Endothelial cell of umbilical vein (primary cell): ENCODE measurements at regions not wholly inside any gene's neighbourhood (a gene's known extent, or its start where the extent isn't known, plus 50 kb on each side); places are given as distances from the start of the nearest gene placed in this dataset.

Experiments used
- BruUV-seq: library from RNA; stranded (reverse); fragments of 400-500 nt; replicated peaks from 2 replicates; lab custom pipeline; 2021; lab: Mats Ljungman, UMichigan
- CTCF ChIA-PET: fragments of 300-600, 350-600 bp; sonication (Branson Sonifier 250); formaldehyde crosslinking; loops from one replicate; lab custom pipeline; 2021; ENCODE audit warnings: antibody characterized with exemption, inconsistent platforms; lab: Charles Lee
- POLR2A ChIA-PET: fragments of 300-600, 350-600 bp; sonication (Branson Sonifier 250); formaldehyde crosslinking; loops from one replicate; lab custom pipeline; 2021; ENCODE audit warnings: antibody characterized with exemption, inconsistent platforms; lab: Charles Lee
- DNase-seq: peaks from one replicate; pipeline ENCODE4 v3.0.0-alpha.2; 2011; ENCODE audit warnings: low read depth, low spot score
- FAIRE-seq: peaks from 2 replicates; lab custom pipeline; 2011; peaks lifted over from hg19 to GRCh38; lab: Jason Lieb, UNC
- H2AFZ ChIP-seq: 2 replicates; pipeline ENCODE4 v1.6.0; 2012; ENCODE audit warnings: low read depth, low read length, control low read depth, inconsistent platforms
- H3K27ac ChIP-seq: 2 replicates; pipeline ENCODE4 v1.5.1; 2011; ENCODE audit warnings: low read depth, mild to moderate bottlenecking, control low read depth, low read length, moderate library complexity; ENCODE audit not compliant: insufficient read depth
- H3K27me3 ChIP-seq, 2 experiments: 2 replicates each; pipeline versions ENCODE4 v1.6.0 to v1.6.1; 2011; ENCODE audit warnings: low read length in 2 of 2, mixed read lengths in 1 of 2; ENCODE audit not compliant: control insufficient read depth in 2 of 2, insufficient read depth in 2 of 2
- H3K36me3 ChIP-seq, 2 experiments: 2 replicates in 1 of 2; 3 replicates in 1 of 2; pipeline ENCODE4 v1.5.1; 2011; ENCODE audit warnings: low read length in 2 of 2, mild to moderate bottlenecking in 1 of 2, moderate library complexity in 1 of 2; ENCODE audit not compliant: control insufficient read depth in 2 of 2, insufficient read depth in 2 of 2; ENCODE audit errors: extremely low read depth in 1 of 2
- H3K4me1 ChIP-seq: 3 replicates; pipeline ENCODE4 v1.5.1; 2011; ENCODE audit warnings: mild to moderate bottlenecking, low read length; ENCODE audit not compliant: control insufficient read depth, insufficient read depth; ENCODE audit errors: extremely low read depth
- H3K4me2 ChIP-seq: 2 replicates; pipeline ENCODE4 v1.6.1; 2011; ENCODE audit warnings: low read length, control low read depth, mixed read lengths; ENCODE audit not compliant: insufficient read depth
- H3K4me3 ChIP-seq, 3 experiments: fragments of 200-600 bp in 1 of 3; sonication (generic), shearing (Covaris generic) in 1 of 3; replicated peaks in 1 of 3; 2 replicates each; pipeline ENCODE4 v1.5.1; 2011 to 2016; ENCODE audit warnings: control low read depth in 3 of 3, low read length in 3 of 3, mild to moderate bottlenecking in 2 of 3, inconsistent platforms in 1 of 3, low read depth in 1 of 3, moderate library complexity in 1 of 3; ENCODE audit not compliant: insufficient read depth in 1 of 3
- H3K79me2 ChIP-seq: 2 replicates; pipeline ENCODE4 v1.6.0; 2012; ENCODE audit warnings: low read length, inconsistent platforms; ENCODE audit not compliant: control insufficient read depth, insufficient read depth
- H3K9ac ChIP-seq: replicated peaks from 2 replicates; pipeline ENCODE3; 2011; ENCODE audit warnings: low read length, control low read depth; ENCODE audit not compliant: insufficient read depth; ENCODE audit errors: extremely low read depth
- H3K9me1 ChIP-seq: replicated peaks from 3 replicates; pipeline ENCODE4 v1.6.0; 2011; ENCODE audit warnings: mild to moderate bottlenecking, low read length; ENCODE audit not compliant: control insufficient read depth, insufficient read depth; ENCODE audit errors: extremely low read depth
- H3K9me3 ChIP-seq: replicated peaks from 2 replicates; pipeline ENCODE4 v1.5.1; 2012; ENCODE audit warnings: low read length, inconsistent platforms; ENCODE audit not compliant: control insufficient read depth, insufficient read depth
- H4K20me1 ChIP-seq: replicated peaks from 2 replicates; pipeline ENCODE3; 2011; ENCODE audit warnings: mild to moderate bottlenecking, low read length; ENCODE audit not compliant: control insufficient read depth, insufficient read depth; ENCODE audit errors: extremely low read depth
- FOS ChIP-seq: IDR thresholded peaks from 2 replicates; pipeline ENCODE4 v1.6.1; 2011; ENCODE audit warnings: mild to moderate bottlenecking, low read length, moderate library complexity, borderline replicate concordance; ENCODE audit not compliant: insufficient read depth
- JUN ChIP-seq: IDR thresholded peaks from 2 replicates; pipeline ENCODE4 v1.6.1; 2011; ENCODE audit warnings: borderline replicate concordance, low read depth; ENCODE audit not compliant: insufficient read length, insufficient read depth
- POLR2AphosphoS5 ChIP-seq: IDR thresholded peaks from 2 replicates; pipeline ENCODE4 v1.6.1; 2012; ENCODE audit warnings: low read depth, mild to moderate bottlenecking, control low read depth, low read length, moderate library complexity; ENCODE audit not compliant: insufficient read depth
- dilution Hi-C: fragments of 300-500 bp; cut with MboI; formaldehyde crosslinking; loops from one replicate; pipeline ENCODE4 v1.15.0; 2019; ENCODE audit warnings: low sequenced_read_pairs; ENCODE audit not compliant: extremely low pct_ligation_motif_present
- intact Hi-C: fragments of 100-400 bp; cut with micrococcal nuclease; formaldehyde crosslinking; loops from one replicate; pipeline ENCODE4 v1.10.0; 2022
- TF ChIP-seq, protein P1 (sequence below): IDR thresholded peaks from 2 replicates; pipeline ENCODE4 v1.6.1; 2011; ENCODE audit not compliant: insufficient read depth, insufficient read length

DNA sequence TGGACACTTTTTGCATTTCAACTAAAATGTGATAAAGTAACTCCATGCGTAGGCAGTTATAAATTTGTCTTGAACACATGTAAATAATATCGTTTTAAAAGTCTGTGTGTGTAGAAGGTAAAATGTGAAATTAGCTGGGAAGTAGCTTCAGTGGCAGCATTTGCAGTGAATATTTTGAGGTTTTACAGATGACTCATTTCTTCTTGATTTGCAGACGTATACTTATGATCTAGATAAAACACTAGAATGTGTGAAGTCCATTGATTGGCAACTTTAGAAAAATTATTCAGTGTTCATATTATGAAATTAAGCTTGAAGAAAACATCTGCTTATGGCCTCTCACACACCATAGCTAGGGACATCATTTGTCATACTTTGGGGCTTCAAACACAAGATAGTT, 788.6 kb upstream of the NOVA1 start:
- dilution Hi-C loops, result no loop called here
- Histone ChIP-seq H2AFZ (no peak overlapping the region), H3K79me2 (no peaks in the 10 kb centered on the region), H4K20me1 (no peaks in the 10 kb centered on the region), H3K4me3 (no peak overlapping the region), H3K36me3 (no peaks in the 10 kb centered on the region), H3K4me2 (no peak overlapping the region), H3K27me3 (no peaks in the 10 kb centered on the region), H3K9ac (no peak overlapping the region), H3K9me3 (no peaks in the 10 kb centered on the region), H3K4me1 (peaks cover 2% of the 10 kb centered on the region), H3K9me1 (no peaks in the 10 kb centered on the region), H3K27ac (no peak overlapping the region)
- POLR2A ChIA-PET, result no interaction called here
- no TSS peak for BruUV-seq
- intact Hi-C loops, result no loop called here
- DNase-seq (no peak), FAIRE-seq (no peak)
- peak; percentile 53 for TF ChIP-seq FOS
- TF ChIP-seq POLR2AphosphoS5, result no peak
- no peak for TF ChIP-seq JUN
- CTCF ChIA-PET, result no interaction called here

DNA sequence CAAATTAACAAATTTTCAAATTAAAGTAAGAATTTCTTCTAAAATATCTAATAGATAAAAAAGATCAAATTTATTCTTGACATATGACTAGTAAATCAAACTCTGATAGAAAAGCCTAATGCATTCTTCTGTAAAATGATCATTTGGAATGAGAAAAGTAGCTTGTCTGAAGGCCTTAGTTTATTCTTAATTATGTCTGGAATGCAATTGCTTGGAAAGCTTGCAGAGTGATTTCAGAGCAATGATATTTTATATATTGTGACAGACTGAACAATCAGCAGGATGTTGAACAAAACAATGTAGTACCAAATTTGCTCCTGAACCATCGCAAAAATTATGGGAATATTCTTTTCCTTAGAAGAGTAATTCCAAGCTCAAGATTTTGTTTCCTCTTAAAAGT, 789.6 kb upstream of the NOVA1 start:
- CTCF ChIA-PET, result no interaction called here
- intact Hi-C loops, result no loop called here

More for the DNA sequence above, 789.6 kb upstream of the NOVA1 start:
- TF ChIP-seq FOS, result no peak
- TF ChIP-seq, protein P1, sequence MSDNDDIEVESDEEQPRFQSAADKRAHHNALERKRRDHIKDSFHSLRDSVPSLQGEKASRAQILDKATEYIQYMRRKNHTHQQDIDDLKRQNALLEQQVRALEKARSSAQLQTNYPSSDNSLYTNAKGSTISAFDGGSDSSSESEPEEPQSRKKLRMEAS, result no peak
- Histone ChIP-seq H3K27me3 (no peaks in the 10 kb centered on the region), H3K4me1 (peaks cover 13% of the 10 kb centered on the region), H3K36me3 (no peaks in the 10 kb centered on the region), H3K4me3 (no peak overlapping the region), H3K9me3 (no peaks in the 10 kb centered on the region), H2AFZ (no peak overlapping the region), H4K20me1 (no peaks in the 10 kb centered on the region), H3K9me1 (no peaks in the 10 kb centered on the region), H3K27ac (no peak overlapping the region), H3K4me2 (no peak overlapping the region), H3K79me2 (no peaks in the 10 kb centered on the region), H3K9ac (no peak overlapping the region)
- dilution Hi-C loops, result no loop called here
- POLR2A ChIA-PET, result no interaction called here
- DNase-seq (no peak), FAIRE-seq (no peak)
- BruUV-seq, result no TSS peak
